B cell (primary cell): ENCODE measurements at regions not wholly inside any gene's neighbourhood (a gene's known extent, or its start where the extent isn't known, plus 50 kb on each side); places are given as distances from the start of the nearest gene placed in this dataset.

Experiments used
- ATAC-seq: fragments of 200-7000 bp; cut with Tn5 transposase; one replicate; pipeline ENCODE4 v1.10.0; 2021; ENCODE audit warnings: low read depth, mild to moderate bottlenecking, moderate number of reproducible peaks, moderate library complexity
- CTCF ChIA-PET: fragments of 350-600 bp; sonication (Branson Sonifier 250); formaldehyde crosslinking; loops from one replicate; lab custom pipeline; 2021; ENCODE audit warnings: antibody characterized with exemption, inconsistent platforms; lab: Charles Lee
- POLR2A ChIA-PET: fragments of 350-600 bp; sonication (Branson Sonifier 250); formaldehyde crosslinking; loops from one replicate; lab custom pipeline; 2021; ENCODE audit warnings: antibody characterized with exemption; lab: Charles Lee
- DNase-seq: peaks from one replicate; pipeline ENCODE4 v3.0.0; 2013
- H2AFZ ChIP-seq: 2 replicates; pipeline ENCODE4 v1.6.1; 2012; ENCODE audit warnings: mild to moderate bottlenecking, low read depth, low read length; ENCODE audit not compliant: insufficient read depth, poor library complexity, severe bottlenecking
- H3K27ac ChIP-seq, 2 donors: 1 replicate in 1 of 2; 2 replicates in 1 of 2; pipeline ENCODE4 v1.5.1; 2012 to 2013; ENCODE audit warnings: low read length in 2 of 2, mild to moderate bottlenecking in 2 of 2, moderate library complexity in 1 of 2
- H3K27me3 ChIP-seq, 4 experiments: fragments of 200-600 bp in 1 of 4; sonication (generic) in 1 of 4; replicated peaks in 1 of 4; 1 replicate in 2 of 4; 2 replicates in 2 of 4; pipeline versions ENCODE4 v1.6.1 to v1.7.0; 2013 to 2016; ENCODE audit warnings: low read length in 3 of 4, mild to moderate bottlenecking in 2 of 4, mixed read lengths in 1 of 4, moderate library complexity in 1 of 4; ENCODE audit not compliant: insufficient read depth in 4 of 4, control insufficient read depth in 3 of 4; ENCODE audit errors: control extremely low read depth in 1 of 4
- H3K36me3 ChIP-seq, 2 experiments: replicated peaks in 1 of 2; 1 replicate in 1 of 2; 2 replicates in 1 of 2; pipeline versions ENCODE4 v1.6.1 to v1.7.1; 2013; ENCODE audit warnings: low read length in 1 of 2; ENCODE audit not compliant: insufficient read depth in 2 of 2, control insufficient read depth in 1 of 2; ENCODE audit errors: control extremely low read depth in 1 of 2, extremely low read depth in 1 of 2
- H3K4me1 ChIP-seq, 2 donors: fragments of 200-600 bp in 1 of 2; sonication (generic) in 1 of 2; 1 replicate in 1 of 2; 2 replicates in 1 of 2; pipeline versions ENCODE4 v1.5.1 to v1.6.1; 2013 to 2017; ENCODE audit warnings: low read length in 2 of 2; ENCODE audit not compliant: control insufficient read depth in 2 of 2, insufficient read depth in 2 of 2
- H3K4me2 ChIP-seq: replicated peaks from 2 replicates; pipeline ENCODE3; 2012; ENCODE audit warnings: mild to moderate bottlenecking, low read depth, low read length; ENCODE audit not compliant: poor library complexity, severe bottlenecking
- H3K4me3 ChIP-seq, 5 experiments: fragments of 200-600 bp in 1 of 5; sonication (generic) in 1 of 5; 1 replicate in 3 of 5; 2 replicates in 2 of 5; pipeline versions ENCODE4 v1.5.1 to v1.7.0; 2011 to 2016; ENCODE audit warnings: low read length in 4 of 5, mild to moderate bottlenecking in 4 of 5, low read depth in 2 of 5, control low read depth in 1 of 5, moderate library complexity in 1 of 5; ENCODE audit not compliant: insufficient read depth in 1 of 5; ENCODE audit errors: control extremely low read depth in 1 of 5, extremely low read depth in 1 of 5
- H3K79me2 ChIP-seq: fragments of 200-600 bp; sonication (generic); one replicate; pipeline ENCODE4 v1.6.0; 2016; ENCODE audit warnings: low read length; ENCODE audit not compliant: control insufficient read depth, insufficient read depth
- H3K9ac ChIP-seq: fragments of 200-600 bp; sonication (generic); 2 replicates; pipeline ENCODE4 v1.6.1; 2017; ENCODE audit warnings: mild to moderate bottlenecking, low read length, moderate library complexity
- H3K9me3 ChIP-seq, 3 donors: one replicate each; pipeline versions ENCODE4 v1.6.1 to v1.7.1; 2013; ENCODE audit warnings: low read length in 2 of 3; ENCODE audit not compliant: control insufficient read depth in 2 of 3, insufficient read depth in 1 of 3; ENCODE audit errors: control extremely low read depth in 1 of 3
- H4K20me1 ChIP-seq: 2 replicates; pipeline ENCODE4 v1.6.0; 2012; ENCODE audit warnings: mild to moderate bottlenecking, low read length; ENCODE audit not compliant: insufficient read depth, control insufficient read depth, poor library complexity, severe bottlenecking
- H3K27ac Mint-ChIP-seq: one replicate; pipeline ENCODE4 v1.8.0; 2021; ENCODE audit warnings: mixed read lengths
- H3K27me3 Mint-ChIP-seq: one replicate; pipeline ENCODE4 v1.8.0; 2021; ENCODE audit warnings: mixed read lengths
- H3K4me1 Mint-ChIP-seq: one replicate; pipeline ENCODE4 v1.8.0; 2021; ENCODE audit warnings: mixed read lengths
- H3K4me3 Mint-ChIP-seq: one replicate; pipeline ENCODE4 v1.8.0; 2021; ENCODE audit warnings: mixed read lengths
- H3K9me3 Mint-ChIP-seq: one replicate; pipeline ENCODE4 v1.8.0; 2022; ENCODE audit warnings: mixed read lengths; ENCODE audit not compliant: insufficient read depth
- CTCF ChIP-seq: fragments of 200-600 bp; IDR thresholded peaks from one replicate; pipeline ENCODE4 v1.8.0; 2022; ENCODE audit warnings: antibody characterized with exemption, mild to moderate bottlenecking
- EZH2 ChIP-seq: IDR thresholded peaks from 2 replicates; pipeline ENCODE4 v1.6.1; 2012; ENCODE audit warnings: borderline replicate concordance, low read depth, mild to moderate bottlenecking, moderate library complexity, low read length; ENCODE audit not compliant: insufficient read depth, poor library complexity, severe bottlenecking
- WGBS: methylation state at CpG from one replicate; pipeline ENCODE4 v1.1.5; 2013; ENCODE audit warnings: missing lambda C conversion rate; ENCODE audit not compliant: insufficient coverage; 5-methylcytosine and 5-hydroxymethylcytosine counted together
- intact Hi-C: fragments of 100-400 bp; cut with micrococcal nuclease; formaldehyde crosslinking; loops from one replicate; pipeline ENCODE4 v1.10.0; 2022

- no peak overlapping the region for H3K4me3 Mint-ChIP-seq
- ChIA-PET CTCF (no interaction called here), POLR2A (no interaction called here)
- Histone ChIP-seq H3K27ac (no peak overlapping the region), H3K4me3 (no peak overlapping the region), H4K20me1 (no peaks in the 10 kb centered on the region), H3K27me3 (no peaks in the 10 kb centered on the region), H2AFZ (no peak overlapping the region), H3K4me2 (no peak overlapping the region), H3K9ac (no peak overlapping the region), H3K36me3 (no peaks in the 10 kb centered on the region), H3K4me1 (no peaks in the 10 kb centered on the region), H3K79me2 (no peaks in the 10 kb centered on the region), H3K9me3 (peaks cover 0 to 2% (median 0%) of the 10 kb centered on the region in 3 donors)
- H3K27me3 Mint-ChIP-seq, result no peaks in the 10 kb centered on the region
- 100% methylated on average over 1 of the region's 4 CpGs for WGBS
- DNase-seq, result no peak
- no peak overlapping the region for H3K27ac Mint-ChIP-seq
- ATAC-seq, result no peak
- TF ChIP-seq EZH2, result no peak
- TF ChIP-seq CTCF, result no peak
- intact Hi-C loops, result no loop called here
- no peaks in the 10 kb centered on the region for H3K4me1 Mint-ChIP-seq
- no peaks in the 10 kb centered on the region for H3K9me3 Mint-ChIP-seq
These were observed 343.0 kb downstream of the PLOD2 start for GRCh38 chr3:145817870-145818483.

GRCh38 chr3:145820170-145820569 is 340.8 kb downstream of the PLOD2 start:
- Histone ChIP-seq H3K4me3 (no peak overlapping the region), H3K27ac (no peak overlapping the region), H3K4me1 (no peaks in the 10 kb centered on the region), H3K4me2 (no peak overlapping the region), H3K79me2 (no peaks in the 10 kb centered on the region), H3K9ac (no peak overlapping the region), H3K9me3 (peaks cover 0 to 2% (median 0%) of the 10 kb centered on the region in 3 donors), H2AFZ (no peak overlapping the region), H3K36me3 (no peaks in the 10 kb centered on the region), H3K27me3 (no peaks in the 10 kb centered on the region), H4K20me1 (no peaks in the 10 kb centered on the region)
- WGBS, result no CpG with 5 or more reads among the region's 2 CpGs
- TF ChIP-seq CTCF (no peak), EZH2 (no peak)
- ChIA-PET POLR2A (no interaction called here), CTCF (no interaction called here)
- DNase-seq (no peak), ATAC-seq (no peak)
- Mint-ChIP-seq H3K27me3 (no peaks in the 10 kb centered on the region), H3K4me1 (no peaks in the 10 kb centered on the region), H3K27ac (no peak overlapping the region), H3K4me3 (no peak overlapping the region), H3K9me3 (peaks cover 3% of the 10 kb centered on the region)
- intact Hi-C loops, result no loop called here
